AG10803 (cell line): ENCODE measurements at regions not wholly inside any gene's neighbourhood (a gene's known extent, or its start where the extent isn't known, plus 50 kb on each side); places are given as distances from the start of the nearest gene placed in this dataset.

ENCODE experiments used
- DNase-seq: peaks from one replicate; pipeline ENCODE4 v3.0.0; 2010; ENCODE audit warnings: low read depth
- H3K4me3 ChIP-seq: 2 replicates; pipeline ENCODE4 v1.5.1; 2011; ENCODE audit warnings: mild to moderate bottlenecking, low read length, control low read depth
- TF ChIP-seq, protein P1 (sequence below): conservative IDR thresholded peaks from 2 replicates; pipeline ENCODE4 v1.5.1; 2011; ENCODE audit warnings: mild to moderate bottlenecking, low read length, control low read depth, inconsistent platforms

DNA sequence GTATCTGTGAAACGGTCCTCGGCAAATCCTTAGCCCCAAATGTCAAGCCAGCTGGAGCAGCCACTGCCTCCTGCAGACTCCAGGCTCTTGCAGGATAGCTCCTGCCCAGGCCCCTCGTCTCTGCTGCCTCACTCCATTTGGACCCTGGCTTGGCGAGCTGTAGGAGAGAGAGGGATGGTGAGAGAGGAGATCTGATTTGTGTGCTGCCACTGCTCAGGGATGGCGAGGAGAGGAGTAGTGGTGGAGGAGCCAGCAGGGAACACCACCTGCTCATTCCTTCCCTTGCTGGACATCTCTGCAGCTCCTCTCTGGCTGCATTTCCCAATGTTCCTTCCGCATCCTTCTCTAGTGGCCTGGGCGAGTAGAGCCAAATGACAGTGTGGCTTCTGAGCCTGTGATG lies 109.1 kb upstream of the NCK2 start:
- no peak for DNase-seq
- no peak overlapping the region for H3K4me3 ChIP-seq
- TF ChIP-seq, protein P1, sequence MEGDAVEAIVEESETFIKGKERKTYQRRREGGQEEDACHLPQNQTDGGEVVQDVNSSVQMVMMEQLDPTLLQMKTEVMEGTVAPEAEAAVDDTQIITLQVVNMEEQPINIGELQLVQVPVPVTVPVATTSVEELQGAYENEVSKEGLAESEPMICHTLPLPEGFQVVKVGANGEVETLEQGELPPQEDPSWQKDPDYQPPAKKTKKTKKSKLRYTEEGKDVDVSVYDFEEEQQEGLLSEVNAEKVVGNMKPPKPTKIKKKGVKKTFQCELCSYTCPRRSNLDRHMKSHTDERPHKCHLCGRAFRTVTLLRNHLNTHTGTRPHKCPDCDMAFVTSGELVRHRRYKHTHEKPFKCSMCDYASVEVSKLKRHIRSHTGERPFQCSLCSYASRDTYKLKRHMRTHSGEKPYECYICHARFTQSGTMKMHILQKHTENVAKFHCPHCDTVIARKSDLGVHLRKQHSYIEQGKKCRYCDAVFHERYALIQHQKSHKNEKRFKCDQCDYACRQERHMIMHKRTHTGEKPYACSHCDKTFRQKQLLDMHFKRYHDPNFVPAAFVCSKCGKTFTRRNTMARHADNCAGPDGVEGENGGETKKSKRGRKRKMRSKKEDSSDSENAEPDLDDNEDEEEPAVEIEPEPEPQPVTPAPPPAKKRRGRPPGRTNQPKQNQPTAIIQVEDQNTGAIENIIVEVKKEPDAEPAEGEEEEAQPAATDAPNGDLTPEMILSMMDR: no peak

DNA sequence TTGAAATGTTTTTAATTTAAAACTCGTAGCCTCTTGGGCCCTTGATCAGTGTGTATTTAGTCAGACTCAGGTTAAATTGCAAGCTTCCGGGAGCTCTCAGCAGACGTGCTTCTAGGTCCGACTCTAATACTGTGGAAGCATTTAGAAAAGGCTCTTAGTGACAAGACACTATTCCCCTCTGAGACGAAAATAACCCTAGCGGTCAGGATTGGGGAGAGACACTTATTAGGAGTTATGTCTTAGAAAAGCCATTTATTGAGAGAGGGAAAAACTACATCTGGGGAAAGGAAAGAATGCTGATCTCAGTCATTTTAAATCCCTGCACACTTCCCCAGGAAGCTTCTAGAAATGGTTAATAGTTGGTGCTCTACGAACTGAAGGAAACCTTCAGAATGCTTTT lies 110.5 kb upstream of the NCK2 start:
- DNase-seq: no peak
- TF ChIP-seq, protein P1: no peak
- H3K4me3 ChIP-seq: no peak overlapping the region

DNA sequence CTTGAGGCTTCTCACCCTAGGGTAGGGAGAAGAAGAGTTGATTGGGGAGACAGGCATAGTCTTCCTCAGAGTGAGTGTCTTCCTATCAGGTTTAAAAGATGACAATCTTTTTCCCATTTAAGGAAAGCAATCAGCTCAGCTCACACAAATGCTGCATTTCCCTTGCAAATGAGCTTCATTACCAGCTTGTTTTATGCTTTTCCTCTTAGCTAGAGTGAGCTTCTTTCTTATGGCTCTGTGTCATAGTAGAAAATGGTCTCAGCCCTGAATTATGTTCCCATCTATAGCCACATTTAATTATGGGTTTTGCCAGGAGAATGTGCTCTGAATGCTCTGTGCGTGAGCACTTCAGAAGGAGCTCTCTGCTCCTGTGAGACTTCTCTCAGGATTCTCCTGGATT lies 112.8 kb upstream of the NCK2 start:
- DNase-seq: no peak
- no peak overlapping the region for H3K4me3 ChIP-seq
- TF ChIP-seq, protein P1: no peak

DNA sequence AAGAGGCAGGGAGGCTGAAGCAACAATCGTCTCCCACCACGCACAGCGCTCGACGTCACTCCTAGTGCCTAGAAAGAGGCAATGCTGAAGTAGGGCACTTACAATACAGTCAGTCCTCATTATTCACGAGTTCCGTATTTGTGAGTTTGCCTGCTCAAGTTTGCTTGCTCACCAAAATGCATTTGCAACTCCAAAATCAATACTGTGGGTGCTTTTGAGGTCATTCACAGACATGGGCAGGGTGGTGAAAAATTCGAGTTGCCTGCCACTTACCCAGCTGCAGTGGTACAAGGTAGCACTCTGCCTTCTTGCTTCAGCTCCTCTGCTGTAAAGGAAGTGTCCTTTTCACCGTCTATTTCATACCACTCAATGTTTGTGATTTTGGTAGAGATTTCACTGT lies 113.7 kb upstream of the NCK2 start:
- no peak for DNase-seq
- no peak overlapping the region for H3K4me3 ChIP-seq
- TF ChIP-seq, protein P1: no peak

DNA sequence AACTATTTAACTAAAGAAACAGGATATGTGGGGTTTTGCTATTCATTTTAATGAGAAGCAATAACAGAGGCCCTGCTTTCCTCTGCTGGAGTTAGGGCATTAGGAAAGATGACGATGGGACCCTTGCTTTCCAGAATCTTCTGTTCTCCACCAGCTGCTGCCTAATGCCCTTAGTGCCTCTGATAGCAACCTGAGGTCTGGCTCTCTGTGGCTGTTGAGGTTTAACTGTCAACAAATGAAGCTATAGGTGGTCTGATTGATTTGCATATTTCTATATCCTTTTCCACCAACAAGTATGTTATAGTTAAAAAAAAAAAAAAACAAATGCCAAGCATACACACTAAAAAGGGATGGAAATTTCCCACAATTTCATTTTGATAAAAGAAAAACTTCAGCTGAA lies 115.1 kb upstream of the NCK2 start:
- TF ChIP-seq, protein P1: no peak
- DNase-seq: no peak
- H3K4me3 ChIP-seq: no peak overlapping the region

DNA sequence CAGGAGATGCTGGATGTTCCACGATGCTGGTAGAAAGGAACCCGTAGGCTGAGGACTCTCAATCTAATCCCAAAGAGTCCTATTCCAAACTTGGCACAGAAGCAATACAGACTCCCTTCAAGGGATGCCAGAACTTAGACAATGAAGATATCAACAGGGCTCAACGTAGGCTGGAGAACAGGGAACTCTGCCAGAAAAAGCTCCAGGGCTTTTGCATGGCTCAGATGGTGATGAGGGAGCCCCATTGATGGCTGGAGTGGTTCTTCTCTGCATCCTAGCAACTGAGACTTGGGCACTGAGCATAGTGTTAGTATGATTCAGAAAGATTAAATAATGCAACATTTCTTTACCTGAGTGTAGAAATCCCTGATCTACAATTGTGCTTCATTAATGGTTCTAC lies 117.2 kb upstream of the NCK2 start:
- no peak overlapping the region for H3K4me3 ChIP-seq
- TF ChIP-seq, protein P1: no peak
- no peak for DNase-seq

DNA sequence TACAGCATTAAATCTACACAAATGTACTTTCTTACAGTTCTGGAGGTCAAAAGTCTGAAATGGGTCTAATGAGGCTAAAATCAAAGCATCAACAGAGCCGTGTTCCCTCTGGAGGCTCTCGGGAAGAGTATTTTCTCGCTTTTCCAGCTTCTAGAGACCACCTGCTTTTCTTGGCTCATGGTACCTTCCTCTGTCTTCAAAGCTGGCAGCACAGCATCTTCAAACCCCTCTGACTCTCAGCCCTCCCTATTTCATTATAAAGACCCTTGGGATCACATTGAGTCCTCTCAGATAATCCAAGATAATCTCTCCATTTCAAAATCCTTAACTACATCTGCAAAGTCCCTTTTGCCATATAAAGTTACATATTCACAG lies 117.8 kb upstream of the NCK2 start:
- DNase-seq: no peak
- TF ChIP-seq, protein P1: no peak
- no peak overlapping the region for H3K4me3 ChIP-seq
